HG03066 (cell line): ENCODE measurements at regions not wholly inside any gene's neighbourhood (a gene's known extent, or its start where the extent isn't known, plus 50 kb on each side); places are given as distances from the start of the nearest gene placed in this dataset.
A peak's percentile ranks its signal among the peaks of the same experiment; 100 is the strongest.

Experiments
- ATAC-seq: cut with Tn5 transposase; IDR thresholded peaks from one replicate; pipeline ENCODE4 v1.9.1; 2021; ENCODE audit warnings: low read depth; ENCODE audit not compliant: unreplicated experiment

- ATAC-seq: no peak
Observed at GRCh38 chr2:147483911-147484310, 360.9 kb upstream of the ACVR2A start.

DNA sequence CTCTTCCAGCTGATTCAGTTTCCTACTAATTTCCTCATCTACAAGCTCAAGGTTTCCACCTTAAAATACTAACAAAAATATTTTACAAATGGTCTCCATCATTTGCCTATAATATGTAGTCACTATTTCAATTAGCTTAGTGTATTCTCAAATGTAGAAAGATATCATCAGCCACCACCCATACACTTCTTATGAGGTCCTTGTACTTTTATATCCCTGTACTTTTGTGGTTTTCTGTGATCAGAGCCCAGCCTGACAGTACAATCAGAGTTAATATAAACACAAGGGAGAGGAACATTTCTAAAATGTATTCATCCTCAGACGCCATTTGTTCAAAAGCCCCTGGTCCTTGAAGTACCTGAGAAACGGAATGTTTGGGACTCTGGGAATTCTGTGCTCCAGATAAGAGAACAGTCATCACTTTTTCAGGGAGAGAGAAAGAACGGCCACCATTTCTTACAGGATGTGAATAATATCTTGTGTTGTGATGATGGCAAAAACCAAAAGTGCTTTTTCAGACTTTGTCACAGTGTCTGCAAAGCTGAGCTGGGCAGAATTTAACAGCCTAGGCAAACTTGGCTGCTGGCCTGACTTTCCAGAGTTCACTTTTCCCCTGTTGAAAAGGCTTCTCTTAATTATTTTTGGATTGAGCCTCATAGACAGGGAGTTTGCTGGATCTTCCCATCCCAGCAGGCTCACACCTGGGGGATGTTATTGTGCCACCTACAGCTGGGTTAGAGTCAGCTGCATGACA lies 361.7 kb upstream of the ACVR2A start:
- no peak for ATAC-seq

GRCh38 chr2:147482111-147482895 lies 362.5 kb upstream of the ACVR2A start:
- ATAC-seq: no peak

GRCh38 chr2:147479358-147479757 lies 365.5 kb upstream of the ACVR2A start:
- ATAC-seq: no peak

GRCh38 chr2:147473075-147473474 lies 371.8 kb upstream of the ACVR2A start:
- no peak for ATAC-seq

DNA sequence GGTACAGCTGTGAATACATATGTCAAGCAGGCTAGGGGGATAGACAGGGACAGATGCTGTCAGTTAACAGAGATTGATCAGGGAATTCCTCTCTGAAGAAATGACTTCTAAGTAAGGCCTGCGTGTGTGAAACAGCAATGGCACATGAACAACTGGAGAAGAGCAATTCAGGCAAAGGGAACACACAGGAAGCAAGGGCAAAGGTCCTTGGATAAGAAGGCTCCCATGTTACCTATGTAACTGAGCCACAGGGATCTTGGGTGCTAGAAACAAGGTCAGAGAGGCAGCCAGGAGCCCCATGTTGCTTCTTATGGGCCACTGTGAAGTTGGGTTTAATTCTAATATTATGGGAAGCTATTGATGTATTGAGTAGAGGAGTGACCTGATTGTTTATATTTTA lies 373.7 kb upstream of the ACVR2A start:
- ATAC-seq: no peak

DNA sequence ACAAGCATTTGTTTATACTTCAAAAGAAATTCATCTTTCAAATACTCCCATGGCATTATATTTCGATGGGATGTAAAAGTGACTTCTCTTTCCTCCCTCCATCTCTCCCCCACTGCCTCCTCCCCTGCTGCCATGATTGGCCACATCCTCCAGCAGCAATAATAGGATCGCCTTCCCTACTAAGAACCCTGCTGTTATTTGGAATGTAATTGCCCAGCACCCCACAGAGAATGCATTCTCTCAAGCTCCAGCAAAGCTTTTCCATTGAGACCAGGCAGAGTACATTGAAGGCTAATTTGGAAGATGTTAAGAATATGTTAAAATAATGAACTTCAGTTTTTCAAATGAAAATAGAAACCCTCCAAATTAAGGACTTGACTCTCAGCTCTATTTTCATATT lies 375.4 kb upstream of the ACVR2A start:
- no peak for ATAC-seq

GRCh38 chr2:147468963-147469362 lies 375.9 kb upstream of the ACVR2A start:
- ATAC-seq: no peak

- no peak for ATAC-seq
Observed at GRCh38 chr2:147468349-147468748, 376.5 kb upstream of the ACVR2A start.

DNA sequence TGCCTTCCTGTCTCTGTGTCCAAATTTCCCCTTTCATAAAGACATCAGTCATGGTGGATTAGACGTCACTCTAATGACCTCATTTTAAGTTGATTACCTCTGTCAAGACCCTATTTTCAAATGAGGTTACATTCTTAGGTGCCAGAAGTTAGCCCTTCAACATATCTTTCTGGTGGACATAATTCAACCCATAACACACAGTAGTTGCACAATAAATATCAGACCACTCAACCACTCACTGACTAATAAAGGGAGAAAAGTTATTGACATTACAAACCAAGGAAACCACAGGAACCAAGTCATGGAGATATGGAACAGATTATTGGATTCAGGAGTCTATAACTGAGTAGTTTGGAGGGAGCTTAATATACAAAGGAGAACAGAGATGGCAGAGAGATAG lies 377.4 kb upstream of the ACVR2A start:
- ATAC-seq: no peak

- no peak for ATAC-seq
Observed at GRCh38 chr2:147464737-147465357, 380.0 kb upstream of the ACVR2A start.

DNA sequence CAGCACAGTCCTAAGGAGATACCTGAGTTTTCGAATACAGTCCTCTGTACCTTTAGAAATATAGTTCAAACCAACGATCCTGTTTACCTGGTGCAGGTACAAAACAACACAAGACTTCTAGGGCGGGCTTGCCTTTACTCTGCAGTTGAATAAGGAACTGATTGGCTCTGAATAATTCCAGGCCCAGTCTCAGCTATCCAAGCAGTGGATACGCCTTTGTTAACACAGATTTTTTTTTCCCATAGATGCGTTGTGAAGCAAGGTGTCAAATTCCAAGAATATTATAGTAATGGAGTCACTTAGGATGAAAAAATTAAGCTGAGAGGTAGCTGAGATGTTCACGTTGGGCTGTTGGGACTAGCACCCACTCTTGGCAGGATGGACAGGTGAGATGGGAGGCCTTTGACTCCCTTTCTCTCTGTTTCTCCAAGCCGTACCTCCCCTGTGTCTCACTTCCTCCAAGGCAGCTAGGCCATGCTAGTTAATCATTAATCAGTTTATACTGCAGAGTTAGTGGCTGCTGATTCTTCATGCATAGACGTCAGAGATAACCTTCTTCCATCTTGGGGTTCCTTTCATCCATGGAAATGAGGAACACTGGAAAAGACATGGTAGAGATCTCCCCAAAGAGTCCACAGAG lies 380.8 kb upstream of the ACVR2A start:
- ATAC-seq: peak; percentile 98

GRCh38 chr2:147460155-147460554 lies 384.7 kb upstream of the ACVR2A start:
- no peak for ATAC-seq

DNA sequence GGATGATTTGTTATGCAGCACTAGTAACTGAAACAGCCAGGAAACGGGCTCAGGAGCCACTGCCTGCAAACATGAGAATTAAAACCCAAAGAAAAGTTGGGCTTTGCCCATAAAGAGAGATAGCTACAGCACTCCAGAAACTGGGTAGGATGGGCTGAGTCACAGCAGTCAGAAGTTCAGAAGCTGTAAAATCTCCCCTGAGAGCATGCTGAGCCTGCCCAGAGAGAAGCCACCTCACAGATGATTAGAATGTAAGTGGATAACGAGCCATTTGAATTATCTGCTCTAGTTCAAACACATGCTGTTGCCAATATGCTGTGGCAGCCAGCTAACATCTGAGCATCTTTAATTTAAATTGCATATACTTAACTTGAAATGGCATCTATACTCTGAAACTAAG lies 388.1 kb upstream of the ACVR2A start:
- no peak for ATAC-seq

DNA sequence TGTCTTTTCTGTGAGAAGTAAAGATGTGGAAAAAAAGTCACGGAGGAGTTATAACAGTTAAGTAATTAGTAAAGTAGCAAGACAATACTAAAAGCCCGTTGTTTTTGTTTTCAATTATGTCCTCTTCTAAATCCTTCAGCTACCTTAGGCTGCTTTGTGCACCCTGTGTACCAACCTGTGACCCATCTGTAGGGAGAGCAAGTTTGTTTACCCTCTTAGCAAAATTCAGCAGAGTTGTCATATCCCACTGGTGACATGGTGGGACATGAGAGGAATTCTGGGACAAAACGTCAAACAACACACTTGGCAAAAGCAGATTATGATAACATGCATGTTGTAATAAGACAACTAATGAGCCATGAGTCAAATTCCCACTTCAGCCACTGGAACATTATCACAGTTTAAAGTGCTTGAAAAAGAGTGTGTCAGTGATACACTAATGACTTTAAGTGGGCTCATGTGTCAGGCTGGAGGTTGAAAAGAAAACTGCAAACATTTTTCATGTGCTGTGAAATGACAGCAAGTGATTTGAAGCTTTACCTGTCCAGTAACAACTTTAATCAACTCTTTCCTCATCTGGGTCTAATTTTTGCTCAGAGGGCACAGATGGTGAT lies 392.8 kb upstream of the ACVR2A start:
- ATAC-seq: no peak

GRCh38 chr2:147450661-147451510 lies 393.9 kb upstream of the ACVR2A start:
- ATAC-seq: no peak

GRCh38 chr2:147449323-147449991 lies 395.4 kb upstream of the ACVR2A start:
- no peak for ATAC-seq

DNA sequence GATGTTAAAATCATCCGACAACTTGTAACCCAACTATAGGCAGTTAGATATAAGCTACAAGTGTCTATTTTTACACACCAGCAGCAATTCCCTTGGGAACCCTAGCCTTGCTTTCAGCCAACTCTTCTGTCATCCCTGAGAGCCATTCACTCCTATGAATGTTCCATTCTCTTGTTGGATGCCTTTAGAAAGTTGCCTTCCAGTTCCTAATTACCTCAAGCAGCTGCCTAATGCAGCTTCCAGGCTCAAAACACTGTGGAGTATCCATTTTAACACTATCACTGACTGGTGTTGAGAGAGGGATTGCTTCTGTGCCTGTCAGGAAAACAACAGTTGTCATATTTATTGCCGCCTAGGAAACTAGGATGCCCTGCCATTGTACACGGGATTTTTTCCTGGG lies 402.0 kb upstream of the ACVR2A start:
- ATAC-seq: no peak

- no peak for ATAC-seq
Observed at GRCh38 chr2:147441182-147441581, 403.6 kb upstream of the ACVR2A start.
